HuH-7.5 (cell line): ENCODE measurements at regions not wholly inside any gene's neighbourhood (a gene's known extent, or its start where the extent isn't known, plus 50 kb on each side); places are given as distances from the start of the nearest gene placed in this dataset.
"Not testable (repeated sequence)": the region's sequence is repeated elsewhere in the genome, so short reads cannot be mapped to it uniquely, and the experiment has no call there.

Source experiments
- DNase-seq: peaks from one replicate; pipeline ENCODE4 v3.0.0; 2011; ENCODE audit warnings: low spot score

DNA sequence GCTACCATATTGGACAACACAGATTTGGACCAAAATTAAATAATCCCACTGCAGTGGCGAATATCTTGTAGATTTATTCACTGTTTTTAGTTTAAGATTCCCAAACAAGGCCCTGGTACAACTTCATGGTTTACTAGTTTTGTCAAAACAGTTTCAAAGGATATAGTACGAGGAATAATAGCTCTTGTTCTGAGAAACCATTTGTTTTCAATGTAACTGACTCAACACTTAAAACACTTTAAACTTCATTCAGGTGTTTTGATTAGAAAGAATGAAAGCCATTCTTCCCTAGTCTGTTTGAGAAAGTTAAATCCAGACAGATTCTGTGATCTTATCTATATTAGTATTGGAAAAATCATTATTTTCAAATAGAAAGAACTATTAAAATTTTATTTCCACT, 276.4 kb upstream of the MKLN1 start:
- DNase-seq, result no peak

DNA sequence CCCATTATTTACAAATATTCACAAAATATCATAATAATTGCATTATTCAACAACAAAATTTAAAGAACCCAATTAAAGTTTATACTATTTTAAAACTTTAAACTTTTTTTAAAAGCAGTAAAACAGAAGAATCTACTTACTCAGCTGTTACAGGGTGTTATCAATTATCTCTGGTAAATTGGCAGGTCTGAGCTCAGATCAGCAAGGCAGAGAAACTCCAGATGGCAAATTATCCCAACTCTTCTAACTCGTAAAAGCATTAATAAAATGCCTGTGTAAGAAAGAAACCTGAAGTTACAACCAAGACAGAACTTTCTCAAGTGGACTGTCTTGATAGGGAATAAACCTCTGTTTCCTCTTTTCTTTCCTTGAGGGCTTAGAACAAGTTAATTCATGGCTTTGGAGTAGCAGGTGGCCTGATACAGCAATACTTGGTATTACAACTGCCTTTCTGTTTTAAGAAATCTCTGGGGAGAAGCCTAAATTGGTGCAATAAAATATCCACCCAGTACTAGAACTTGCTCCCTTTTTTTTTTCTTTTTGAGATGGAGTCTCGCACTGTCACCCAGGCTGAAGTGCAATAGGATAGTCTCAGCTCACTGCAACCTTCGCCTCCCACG, 275.3 kb upstream of the MKLN1 start:
- DNase-seq, result no peak

GRCh38 chr7:131056007-131056406, 271.7 kb upstream of the MKLN1 start:
- no peak for DNase-seq

- DNase-seq, result no peak
These were observed 270.5 kb upstream of the MKLN1 start for GRCh38 chr7:131057015-131057793.

DNA sequence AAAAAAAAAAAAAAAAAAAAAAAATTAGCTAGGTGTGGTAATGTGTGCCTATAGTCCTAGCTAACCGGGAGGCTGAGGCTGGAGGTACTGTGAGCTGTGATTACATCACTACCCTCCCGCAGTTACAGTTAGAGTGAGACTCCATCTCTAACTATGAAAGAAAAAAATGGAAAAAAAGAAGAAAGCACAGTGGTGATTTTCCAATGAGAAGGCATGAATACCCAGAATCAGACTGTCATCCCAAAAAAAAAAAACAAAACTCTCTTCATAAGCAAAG, 269.9 kb upstream of the MKLN1 start:
- DNase-seq, result no peak

GRCh38 chr7:131058561-131059288, 269.0 kb upstream of the MKLN1 start:
- DNase-seq, result not testable (repeated sequence)

GRCh38 chr7:131059401-131059800, 268.3 kb upstream of the MKLN1 start:
- DNase-seq, result not testable (repeated sequence)

DNA sequence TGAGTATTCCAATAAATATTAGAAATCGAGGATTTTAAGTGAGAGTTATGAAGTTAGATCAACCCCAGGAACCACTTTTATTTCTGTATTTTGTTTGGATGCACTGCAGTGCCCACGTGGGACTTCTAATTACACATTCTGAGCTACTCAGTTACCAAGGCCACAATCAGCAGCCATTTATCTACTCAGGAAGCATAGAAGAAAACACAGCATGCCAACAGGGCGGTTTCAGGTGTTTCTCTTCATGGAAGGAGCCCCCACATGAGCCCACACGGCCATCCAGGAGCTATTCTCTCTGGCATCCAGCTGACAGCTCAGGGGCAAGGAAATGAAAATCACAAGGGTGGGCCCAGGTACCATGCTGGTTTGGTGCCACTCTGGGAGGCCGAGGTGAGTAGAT, 266.5 kb upstream of the MKLN1 start:
- DNase-seq, result no peak

- DNase-seq, result no peak
These were observed 265.9 kb upstream of the MKLN1 start for GRCh38 chr7:131061818-131062217.

DNA sequence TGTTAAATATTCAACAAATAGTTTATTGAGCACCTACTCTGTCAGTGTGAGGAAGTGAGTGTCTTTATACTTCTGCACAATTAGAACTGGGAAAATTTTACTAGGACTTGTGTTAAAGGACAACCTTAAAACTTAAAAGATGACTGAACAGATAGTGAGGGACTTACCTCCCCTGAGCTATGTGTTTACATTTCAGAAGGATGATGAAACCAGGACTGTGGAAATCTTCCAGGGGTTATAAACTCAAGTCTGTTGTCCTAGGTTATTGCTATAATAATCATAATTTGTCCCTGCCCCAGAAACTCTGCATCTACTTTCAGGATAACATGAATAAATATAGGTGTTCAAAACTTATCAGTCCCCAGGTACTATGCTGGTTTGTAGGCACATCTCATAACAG, 261.0 kb upstream of the MKLN1 start:
- DNase-seq, result peak; percentile 38

- DNase-seq, result no peak
These were observed 260.5 kb upstream of the MKLN1 start for GRCh38 chr7:131067220-131067619.

DNA sequence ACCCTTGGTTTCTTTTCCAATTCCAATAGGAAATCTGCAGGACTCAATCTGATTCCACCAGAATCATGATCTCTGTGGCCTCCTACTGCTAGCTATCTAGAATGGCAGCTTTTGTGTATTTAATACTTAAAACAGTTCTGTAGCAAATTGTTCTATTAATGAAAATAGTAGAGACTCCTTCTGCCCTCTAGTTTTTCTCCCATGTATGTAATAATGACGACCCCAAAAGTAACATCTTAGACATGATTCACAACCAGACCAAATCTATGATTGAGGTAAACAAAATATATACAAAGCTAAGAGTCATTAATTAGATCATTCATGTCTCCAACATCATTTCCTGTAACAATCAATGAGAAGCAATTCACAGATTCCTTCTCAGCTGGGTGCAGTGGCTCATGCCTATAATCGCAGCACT, 259.1 kb upstream of the MKLN1 start:
- DNase-seq, result no peak

- no peak for DNase-seq
These were observed 255.7 kb upstream of the MKLN1 start for GRCh38 chr7:131071786-131072504.

- no peak for DNase-seq
These were observed 255.1 kb upstream of the MKLN1 start for GRCh38 chr7:131072505-131073091.

DNA sequence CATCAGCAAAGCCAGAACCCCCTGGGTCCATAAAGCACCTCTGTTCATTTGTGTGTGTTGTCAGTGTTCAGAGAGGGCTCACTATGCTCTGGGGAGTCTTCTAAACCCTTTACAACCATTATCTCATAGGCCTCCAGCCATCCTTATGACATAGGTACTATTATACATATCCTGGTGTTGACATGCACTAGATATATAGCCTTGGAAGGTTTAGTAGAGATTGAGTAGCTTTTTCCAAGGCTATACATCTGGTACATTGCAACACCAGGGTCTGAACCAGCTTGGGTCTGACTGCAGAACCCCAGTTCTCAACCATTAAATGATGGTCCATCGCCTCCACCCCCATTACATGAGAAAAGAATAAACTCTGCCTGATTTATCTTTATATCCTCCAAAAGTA, 253.6 kb upstream of the MKLN1 start:
- DNase-seq, result no peak

DNA sequence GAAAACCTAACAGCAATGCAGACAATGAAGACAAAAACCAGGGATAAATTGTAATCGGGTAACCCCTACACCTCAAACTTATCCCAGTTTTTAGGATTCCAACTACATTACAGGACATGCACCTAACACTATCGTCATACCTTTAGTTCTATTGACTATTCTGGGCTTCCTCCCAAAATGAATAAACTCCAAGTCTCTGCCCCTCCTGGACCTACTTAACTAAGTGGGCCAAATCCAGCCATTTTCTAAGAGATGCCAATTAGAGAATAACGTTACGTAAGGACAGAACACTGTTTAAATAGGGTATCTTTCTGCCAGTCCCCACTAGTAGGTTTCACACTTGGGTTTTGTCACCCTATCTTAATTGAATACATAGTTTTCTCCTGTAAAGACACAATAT, 253.1 kb upstream of the MKLN1 start:
- DNase-seq, result no peak

GRCh38 chr7:131075406-131075805, 252.3 kb upstream of the MKLN1 start:
- DNase-seq, result no peak

DNA sequence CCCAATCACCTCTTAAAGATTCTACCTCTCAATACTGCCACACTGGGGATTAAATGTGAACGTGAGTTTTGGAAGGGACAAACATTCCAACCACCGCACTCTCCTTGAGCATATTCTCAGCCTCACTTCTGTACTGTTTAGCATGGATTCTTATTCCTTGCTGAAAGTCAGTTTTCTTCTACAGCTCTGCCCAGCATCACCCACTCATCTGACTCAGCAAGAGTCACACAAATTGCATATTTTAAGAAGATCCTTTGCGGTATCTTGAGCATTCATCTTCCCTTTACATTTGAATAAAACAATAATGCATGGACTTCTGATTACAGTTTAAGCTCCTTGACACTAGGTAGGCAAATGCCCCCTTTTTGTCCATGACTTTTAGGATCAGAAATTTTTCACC, 251.6 kb upstream of the MKLN1 start:
- no peak for DNase-seq

DNA sequence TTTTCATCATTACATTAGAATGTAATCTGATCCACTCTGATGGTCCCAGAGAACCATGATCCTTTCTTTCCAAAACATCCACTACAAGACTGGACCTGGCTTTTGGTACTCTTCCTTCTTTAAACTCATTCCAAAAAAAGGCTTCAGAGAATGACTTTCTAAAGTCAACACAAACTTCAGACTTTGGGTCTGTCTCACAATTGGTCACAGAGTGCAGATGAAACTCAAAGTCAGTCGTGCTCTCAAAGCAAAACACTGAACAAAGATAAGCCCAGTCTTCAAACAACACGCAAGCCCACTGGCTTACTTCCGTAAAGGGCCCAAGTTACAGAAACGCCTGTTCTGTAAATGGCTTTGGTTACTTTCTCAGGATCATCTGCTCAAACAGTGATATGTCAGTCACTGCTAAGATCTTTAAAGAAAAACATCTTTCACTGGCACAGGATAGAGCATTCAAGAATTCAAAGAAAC, 250.9 kb upstream of the MKLN1 start:
- DNase-seq, result no peak

DNA sequence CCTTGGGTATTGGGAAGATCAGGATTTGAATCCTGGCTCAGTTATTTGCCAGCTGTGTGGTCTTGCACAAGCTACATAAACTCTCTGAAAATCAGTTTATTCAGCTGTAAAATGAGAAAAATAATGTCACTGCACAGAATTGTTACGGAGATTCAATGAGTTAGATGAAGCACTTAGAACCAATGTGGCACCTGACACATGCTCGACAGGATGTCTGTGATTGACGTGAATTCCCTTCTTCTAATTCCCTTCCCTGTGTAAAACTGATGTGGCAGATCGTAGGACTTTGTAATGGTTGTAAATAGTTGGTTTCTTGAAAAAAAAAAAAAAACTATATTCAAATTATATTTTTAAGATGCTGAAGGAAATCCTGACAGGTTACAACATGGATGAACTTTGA, 249.9 kb upstream of the MKLN1 start:
- no peak for DNase-seq

DNA sequence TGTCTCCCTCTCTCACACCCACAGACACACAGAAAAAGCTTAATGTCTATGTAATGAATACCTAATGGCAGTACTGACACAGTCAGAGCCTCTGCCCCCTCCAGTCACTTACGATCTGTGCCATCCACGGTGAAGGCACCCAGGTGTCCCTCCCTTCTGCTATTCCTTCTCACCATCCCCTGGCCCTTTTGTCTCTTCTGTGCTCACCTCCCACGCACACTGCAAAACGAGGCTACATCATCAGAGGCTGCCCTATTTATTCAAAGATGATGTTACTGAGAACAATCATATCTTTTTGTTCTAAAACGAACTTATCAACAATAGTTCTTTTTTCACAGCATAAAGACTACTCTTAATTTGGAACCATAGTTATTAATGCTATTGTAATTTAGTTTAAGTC, 246.9 kb upstream of the MKLN1 start:
- DNase-seq, result no peak

- no peak for DNase-seq
These were observed 246.4 kb upstream of the MKLN1 start for GRCh38 chr7:131081308-131081707.
